Lung (tissue), 11 donors: ENCODE measurements at regions not wholly inside any gene's neighbourhood (a gene's known extent, or its start where the extent isn't known, plus 50 kb on each side); places are given as distances from the start of the nearest gene placed in this dataset.

ENCODE experiments used
- ATAC-seq: fragments of 200-7000 bp; cut with Tn5 transposase; one replicate; pipeline ENCODE4 v1.9.1; 2020; ENCODE audit warnings: moderate number of reproducible peaks; ENCODE audit not compliant: insufficient read depth, low FRiP score
- DNase-seq, 3 donors: peaks; one replicate each; pipeline ENCODE4 v3.0.0-alpha.2; 2013 to 2017
- H3K27ac ChIP-seq, 2 donors: one replicate each; pipeline ENCODE4 v1.5.1; 2013; ENCODE audit warnings: mild to moderate bottlenecking in 2 of 2, moderate library complexity in 2 of 2, control low read depth in 1 of 2, inconsistent platforms in 1 of 2, low read depth in 1 of 2, low read length in 1 of 2
- H3K27me3 ChIP-seq, 3 donors: one replicate each; pipeline ENCODE4 v1.5.1; 2013; ENCODE audit warnings: low read length in 2 of 3; ENCODE audit not compliant: control insufficient read depth in 3 of 3, insufficient read depth in 3 of 3
- H3K36me3 ChIP-seq, 4 donors: one replicate each; pipeline ENCODE4 v1.5.1; 2013; ENCODE audit warnings: low read length in 4 of 4, mild to moderate bottlenecking in 1 of 4, moderate library complexity in 1 of 4; ENCODE audit not compliant: control insufficient read depth in 4 of 4, insufficient read depth in 4 of 4
- H3K4me1 ChIP-seq, 5 donors: one replicate each; pipeline ENCODE4 v1.5.1; 2013; ENCODE audit warnings: low read length in 5 of 5, mild to moderate bottlenecking in 2 of 5, moderate library complexity in 1 of 5; ENCODE audit not compliant: control insufficient read depth in 5 of 5, insufficient read depth in 5 of 5
- H3K4me3 ChIP-seq: one replicate; pipeline ENCODE4 v1.5.1; 2013; ENCODE audit warnings: mild to moderate bottlenecking, control low read depth, moderate library complexity
- H3K9ac ChIP-seq, 2 donors: one replicate each; pipeline ENCODE4 v1.5.1; 2013; ENCODE audit warnings: low read length in 2 of 2, control low read depth in 1 of 2; ENCODE audit not compliant: insufficient read depth in 1 of 2
- H3K9me3 ChIP-seq, 4 donors: one replicate each; pipeline ENCODE4 v1.5.1; 2013; ENCODE audit warnings: low read length in 3 of 4, mild to moderate bottlenecking in 1 of 4, moderate library complexity in 1 of 4; ENCODE audit not compliant: control insufficient read depth in 4 of 4, insufficient read depth in 3 of 4
- CTCF ChIP-seq: IDR thresholded peaks from 2 replicates; pipeline ENCODE4 v1.5.1; 2012; ENCODE audit warnings: mild to moderate bottlenecking; ENCODE audit errors: control extremely low read depth, extremely low read depth
- WGBS, 2 donors: extraction: QIAGEN DNeasy Blood & Tissue Kit; methylation state at CpG; one replicate each; pipeline ENCODE4 v1.1.7; 2013; 5-methylcytosine and 5-hydroxymethylcytosine counted together
- donor health status: control.
- donor health status: control.
- donor health status: Bipolar disorder and iron deficiency.
- donor health status: healthy.
- donor health status: DM: yes; HTN: yes; CAD: no.

- 85 to 87% methylated on average over 10 of the region's 10 CpGs for WGBS, 2 donors
- Histone ChIP-seq H3K9ac (no peak overlapping the region), H3K4me3 (no peak overlapping the region), H3K27ac (no peak overlapping the region), H3K9me3 (peaks cover 0 to 7% (median 0%) of the 10 kb centered on the region in 4 donors), H3K36me3 (no peaks in the 10 kb centered on the region), H3K4me1 (peaks cover 0 to 2% (median 0%) of the 10 kb centered on the region in 5 donors), H3K27me3 (no peaks in the 10 kb centered on the region)
- no peak for ATAC-seq
- TF ChIP-seq CTCF: no peak
- DNase-seq: no peak
Observed at GRCh38 chr3:194800002-194800401, 114.3 kb downstream of the FAM43A start.

GRCh38 chr3:194801461-194802432 lies 116.1 kb downstream of the FAM43A start:
- TF ChIP-seq CTCF: no peak
- H3K36me3 ChIP-seq: no peaks in the 10 kb centered on the region
- H3K4me1 ChIP-seq: peaks cover 0 to 1% (median 0%) of the 10 kb centered on the region in 5 donors
- 83 to 93% methylated on average over 23 of the region's 23 CpGs for WGBS, 2 donors
- no peak for DNase-seq
- H3K9me3 ChIP-seq: peaks cover 0 to 6% (median 0%) of the 10 kb centered on the region in 4 donors
- no peak overlapping the region for H3K9ac ChIP-seq
- H3K4me3 ChIP-seq: no peak overlapping the region
- ATAC-seq: no peak
- H3K27ac ChIP-seq: no peak overlapping the region
- no peaks in the 10 kb centered on the region for H3K27me3 ChIP-seq

- DNase-seq (no peak), ATAC-seq (no peak)
- H3K27ac ChIP-seq: no peak overlapping the region
- no peak overlapping the region for H3K4me3 ChIP-seq
- H3K9me3 ChIP-seq: no peaks in the 10 kb centered on the region
- H3K9ac ChIP-seq: no peak overlapping the region
- H3K36me3 ChIP-seq: no peaks in the 10 kb centered on the region
- no peaks in the 10 kb centered on the region for H3K4me1 ChIP-seq
- no peak for TF ChIP-seq CTCF
- no peaks in the 10 kb centered on the region for H3K27me3 ChIP-seq
- WGBS, 2 donors: 97 to 98% methylated on average over 2 of the region's 2 CpGs
Observed at GRCh38 chr3:194804796-194805195, 119.1 kb downstream of the FAM43A start.
